GM12878 (cell line): ENCODE measurements at regions not wholly inside any gene's neighbourhood (a gene's known extent, or its start where the extent isn't known, plus 50 kb on each side); places are given as distances from the start of the nearest gene placed in this dataset.

ENCODE experiments used
- ATAC-seq: fragments of 200-7000 bp; cut with Tn5 transposase; 3 replicates; pipeline ENCODE4 v1.9.1; 2020; ENCODE audit warnings: mild to moderate bottlenecking, moderate library complexity
- BruUV-seq: library from RNA; stranded (reverse); fragments of 400-500 nt; replicated peaks from 2 replicates; lab custom pipeline; 2021; lab: Mats Ljungman, UMichigan
- CTCF ChIA-PET: fragments of 300-600 bp; sonication (Branson Sonifier 250); formaldehyde crosslinking; extraction: SDS; loops from one replicate; lab custom pipeline; 2021; ENCODE audit warnings: inconsistent platforms; lab: Yijun Ruan, JAX
- POLR2A ChIA-PET: fragments of 350-600 bp; formaldehyde crosslinking; extraction: SDS; loops from one replicate; lab custom pipeline; 2021; ENCODE audit warnings: inconsistent platforms; lab: Charles Lee
- RAD21 ChIA-PET: fragments of 300-600 bp; sonication (Branson Sonifier 250); formaldehyde crosslinking; loops from one replicate; lab custom pipeline; 2023; ENCODE audit warnings: antibody characterized with exemption; ENCODE audit not compliant: unreplicated experiment; lab: Charles Lee
- SMC1A ChIA-PET: fragments of 300-600 bp; sonication (Branson Sonifier 250); formaldehyde crosslinking; loops from one replicate; lab custom pipeline; 2023; ENCODE audit not compliant: unreplicated experiment, uncharacterized antibody; lab: Charles Lee
- DNase-seq: peaks from one replicate; pipeline ENCODE4 v3.0.0-alpha.2; 2011; ENCODE audit warnings: low read depth, low spot score
- FAIRE-seq: peaks from 3 replicates; lab custom pipeline; 2011; peaks lifted over from hg19 to GRCh38; lab: Jason Lieb, UNC
- H2AFZ ChIP-seq: 2 replicates; pipeline ENCODE4 v1.6.0; 2011; ENCODE audit warnings: low read depth, low read length, control low read depth; ENCODE audit not compliant: control insufficient read depth
- H3K27ac ChIP-seq: 2 replicates; pipeline ENCODE4 v1.5.1; 2011; ENCODE audit warnings: control low read depth; ENCODE audit not compliant: control insufficient read depth, insufficient read depth
- H3K27me3 ChIP-seq, 2 experiments: replicated peaks in 1 of 2; 2 replicates each; pipeline versions ENCODE4 v1.6.0 to v1.6.1; 2011; ENCODE audit warnings: low read length in 1 of 2; ENCODE audit not compliant: control insufficient read depth in 2 of 2, insufficient read depth in 2 of 2
- H3K36me3 ChIP-seq, 2 experiments: 2 replicates each; pipeline ENCODE4 v1.5.1; 2011; ENCODE audit warnings: low read length in 1 of 2; ENCODE audit not compliant: control insufficient read depth in 2 of 2, insufficient read depth in 2 of 2
- H3K4me1 ChIP-seq: 2 replicates; pipeline ENCODE4 v1.6.1; 2011; ENCODE audit warnings: mild to moderate bottlenecking, low read length, moderate library complexity, mixed read lengths; ENCODE audit not compliant: control insufficient read depth, insufficient read depth
- H3K4me2 ChIP-seq: 2 replicates; pipeline ENCODE4 v1.6.0; 2011; ENCODE audit warnings: control low read depth; ENCODE audit not compliant: control insufficient read depth, insufficient read depth
- H3K4me3 ChIP-seq: fragments of 200-600 bp; sonication (generic); 2 replicates; pipeline ENCODE4 v1.5.1; 2016
- H3K79me2 ChIP-seq: 2 replicates; pipeline ENCODE4 v1.6.0; 2011; ENCODE audit warnings: low read length; ENCODE audit not compliant: control insufficient read depth, insufficient read depth
- H3K9ac ChIP-seq: 2 replicates; pipeline ENCODE4 v1.8.0; 2011; ENCODE audit warnings: low read length, control low read depth, mixed read lengths; ENCODE audit not compliant: control insufficient read depth, insufficient read depth
- H3K9me3 ChIP-seq: replicated peaks from 3 replicates; pipeline ENCODE4 v1.5.1; 2011; ENCODE audit warnings: mild to moderate bottlenecking, low read length; ENCODE audit not compliant: control insufficient read depth, insufficient read depth
- H4K20me1 ChIP-seq: 2 replicates; pipeline ENCODE4 v1.6.0; 2011; ENCODE audit not compliant: control insufficient read depth, insufficient read depth
- BMI1 ChIP-seq: fragments of 450-650 bp; IDR thresholded peaks from 2 replicates; pipeline ENCODE4 v1.6.1; 2016; ENCODE audit warnings: mild to moderate bottlenecking, moderate library complexity, borderline replicate concordance
- IKZF2 ChIP-seq, 2 experiments: fragments of 450-650 bp; IDR thresholded peaks; 2 replicates each; pipeline ENCODE4 v1.6.1; 2017; ENCODE audit warnings: mild to moderate bottlenecking in 2 of 2, moderate library complexity in 2 of 2
- PAX5 ChIP-seq: IDR thresholded peaks from 2 replicates; pipeline ENCODE4 v1.6.1; 2011; ENCODE audit warnings: low read depth, low read length, borderline replicate concordance
- POLR2AphosphoS5 ChIP-seq: IDR thresholded peaks from 2 replicates; pipeline ENCODE4 v1.6.1; 2011; ENCODE audit warnings: mild to moderate bottlenecking, low read length, inconsistent platforms
- POU2F2 ChIP-seq: IDR thresholded peaks from 3 replicates; pipeline ENCODE4 v1.6.1; 2011; ENCODE audit warnings: low read depth, mild to moderate bottlenecking, low read length, borderline replicate concordance
- RCOR1 ChIP-seq: conservative IDR thresholded peaks from 2 replicates; pipeline ENCODE4 v1.6.1; 2012; ENCODE audit warnings: low read depth, low read length, improper control_type of control experiment
- SIX5 ChIP-seq: IDR thresholded peaks from 2 replicates; pipeline ENCODE4 v1.6.1; 2011; ENCODE audit warnings: mild to moderate bottlenecking, low read depth, low read length, moderate library complexity; ENCODE audit not compliant: severe bottlenecking
- SP1 ChIP-seq: IDR thresholded peaks from one replicate; pipeline ENCODE4 v1.6.1; 2011; ENCODE audit warnings: low read depth, low read length
- SREBF2 ChIP-seq: IDR thresholded peaks from 2 replicates; pipeline ENCODE4 v1.6.1; 2012; ENCODE audit warnings: mild to moderate bottlenecking, low read length
- WGBS: methylation state at CpG from one replicate; pipeline ENCODE4 v1.1.6; 2016; ENCODE audit warnings: low lambda C conversion rate; ENCODE audit not compliant: insufficient replicate concordance, insufficient coverage; ENCODE audit errors: missing lambda C conversion rate; 5-methylcytosine and 5-hydroxymethylcytosine counted together
- in situ Hi-C: fragments of 300-500 bp; cut with MboI; formaldehyde crosslinking; loops from 9 replicates; pipeline ENCODE4 v1.14.3; 2018; ENCODE audit warnings: mixed read lengths
- intact Hi-C: fragments of 100-400 bp; cut with micrococcal nuclease; formaldehyde crosslinking; loops from one replicate; pipeline ENCODE4 v1.14.2; 2022; ENCODE audit not compliant: unreplicated experiment
- TF ChIP-seq, protein P1 (sequence below): fragments of 450-650 bp; IDR thresholded peaks from 2 replicates; pipeline ENCODE4 v1.6.1; 2017; ENCODE audit warnings: mild to moderate bottlenecking, moderate library complexity
- TF ChIP-seq, protein P2 (sequence below): fragments of 450-650 bp; IDR thresholded peaks from 2 replicates; pipeline ENCODE4 v1.6.1; 2017; ENCODE audit warnings: mild to moderate bottlenecking

DNA sequence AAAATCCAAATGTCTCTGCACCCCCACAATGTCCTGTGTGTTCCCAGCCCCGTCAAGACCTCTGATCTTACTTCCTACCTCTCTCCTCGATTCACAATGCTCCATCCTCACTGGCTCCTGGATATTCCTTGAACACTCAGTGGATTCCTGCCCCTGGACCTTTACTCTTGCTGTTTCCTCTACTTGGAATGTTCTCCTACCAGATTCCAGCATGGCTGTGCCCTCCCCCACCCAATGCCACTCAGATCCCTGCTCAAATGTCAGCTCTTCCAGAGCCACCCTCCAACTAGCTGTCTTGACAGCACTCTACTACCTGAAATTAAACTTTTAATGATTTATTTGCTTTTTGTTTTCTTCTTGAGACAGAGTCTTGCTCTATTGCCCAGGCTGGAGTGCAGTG, 107.4 kb downstream of the KLF5 start:
- BruUV-seq = no TSS peak
- ChIA-PET SMC1A (interaction anchor here (0.6 kb wide), 1 partner anchor 710 kb away, joined by 3 read pairs; no protein-coding TSS in a partner anchor), CTCF (no interaction called here), RAD21 (no interaction called here), POLR2A (interaction anchor here (0.6 kb wide), 1 partner anchor 608 kb away, joined by 3 read pairs; no protein-coding TSS in a partner anchor)
- H2AFZ ChIP-seq = no peak overlapping the region
- no peaks in the 10 kb centered on the region for H3K9me3 ChIP-seq
- in situ Hi-C loops = no loop called here
- no peak overlapping the region for H3K27ac ChIP-seq
- FAIRE-seq (no peak), ATAC-seq (no peak), DNase-seq (no peak)
- H3K4me2 ChIP-seq = no peak overlapping the region
- no peaks in the 10 kb centered on the region for H3K4me1 ChIP-seq
- no peaks in the 10 kb centered on the region for H4K20me1 ChIP-seq
- no peak for TF ChIP-seq SP1
- TF ChIP-seq IKZF2 (IDR thresholded peaks at IDR 0.05) = no peak
- TF ChIP-seq, protein P1, sequence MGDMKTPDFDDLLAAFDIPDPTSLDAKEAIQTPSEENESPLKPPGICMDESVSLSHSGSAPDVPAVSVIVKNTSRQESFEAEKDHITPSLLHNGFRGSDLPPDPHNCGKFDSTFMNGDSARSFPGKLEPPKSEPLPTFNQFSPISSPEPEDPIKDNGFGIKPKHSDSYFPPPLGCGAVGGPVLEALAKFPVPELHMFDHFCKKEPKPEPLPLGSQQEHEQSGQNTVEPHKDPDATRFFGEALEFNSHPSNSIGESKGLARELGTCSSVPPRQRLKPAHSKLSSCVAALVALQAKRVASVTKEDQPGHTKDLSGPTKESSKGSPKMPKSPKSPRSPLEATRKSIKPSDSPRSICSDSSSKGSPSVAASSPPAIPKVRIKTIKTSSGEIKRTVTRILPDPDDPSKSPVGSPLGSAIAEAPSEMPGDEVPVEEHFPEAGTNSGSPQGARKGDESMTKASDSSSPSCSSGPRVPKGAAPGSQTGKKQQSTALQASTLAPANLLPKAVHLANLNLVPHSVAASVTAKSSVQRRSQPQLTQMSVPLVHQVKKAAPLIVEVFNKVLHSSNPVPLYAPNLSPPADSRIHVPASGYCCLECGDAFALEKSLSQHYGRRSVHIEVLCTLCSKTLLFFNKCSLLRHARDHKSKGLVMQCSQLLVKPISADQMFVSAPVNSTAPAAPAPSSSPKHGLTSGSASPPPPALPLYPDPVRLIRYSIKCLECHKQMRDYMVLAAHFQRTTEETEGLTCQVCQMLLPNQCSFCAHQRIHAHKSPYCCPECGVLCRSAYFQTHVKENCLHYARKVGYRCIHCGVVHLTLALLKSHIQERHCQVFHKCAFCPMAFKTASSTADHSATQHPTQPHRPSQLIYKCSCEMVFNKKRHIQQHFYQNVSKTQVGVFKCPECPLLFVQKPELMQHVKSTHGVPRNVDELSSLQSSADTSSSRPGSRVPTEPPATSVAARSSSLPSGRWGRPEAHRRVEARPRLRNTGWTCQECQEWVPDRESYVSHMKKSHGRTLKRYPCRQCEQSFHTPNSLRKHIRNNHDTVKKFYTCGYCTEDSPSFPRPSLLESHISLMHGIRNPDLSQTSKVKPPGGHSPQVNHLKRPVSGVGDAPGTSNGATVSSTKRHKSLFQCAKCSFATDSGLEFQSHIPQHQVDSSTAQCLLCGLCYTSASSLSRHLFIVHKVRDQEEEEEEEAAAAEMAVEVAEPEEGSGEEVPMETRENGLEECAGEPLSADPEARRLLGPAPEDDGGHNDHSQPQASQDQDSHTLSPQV = no peak
- TF ChIP-seq POLR2AphosphoS5 = no peak
- no peak for TF ChIP-seq PAX5
- TF ChIP-seq POU2F2 = no peak
- TF ChIP-seq, protein P2, sequence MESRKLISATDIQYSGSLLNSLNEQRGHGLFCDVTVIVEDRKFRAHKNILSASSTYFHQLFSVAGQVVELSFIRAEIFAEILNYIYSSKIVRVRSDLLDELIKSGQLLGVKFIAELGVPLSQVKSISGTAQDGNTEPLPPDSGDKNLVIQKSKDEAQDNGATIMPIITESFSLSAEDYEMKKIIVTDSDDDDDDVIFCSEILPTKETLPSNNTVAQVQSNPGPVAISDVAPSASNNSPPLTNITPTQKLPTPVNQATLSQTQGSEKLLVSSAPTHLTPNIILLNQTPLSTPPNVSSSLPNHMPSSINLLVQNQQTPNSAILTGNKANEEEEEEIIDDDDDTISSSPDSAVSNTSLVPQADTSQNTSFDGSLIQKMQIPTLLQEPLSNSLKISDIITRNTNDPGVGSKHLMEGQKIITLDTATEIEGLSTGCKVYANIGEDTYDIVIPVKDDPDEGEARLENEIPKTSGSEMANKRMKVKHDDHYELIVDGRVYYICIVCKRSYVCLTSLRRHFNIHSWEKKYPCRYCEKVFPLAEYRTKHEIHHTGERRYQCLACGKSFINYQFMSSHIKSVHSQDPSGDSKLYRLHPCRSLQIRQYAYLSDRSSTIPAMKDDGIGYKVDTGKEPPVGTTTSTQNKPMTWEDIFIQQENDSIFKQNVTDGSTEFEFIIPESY = no peak
- no peak for TF ChIP-seq BMI1
- no peak for TF ChIP-seq SREBF2
- TF ChIP-seq RCOR1 = no peak
- no peak for TF ChIP-seq SIX5
- H3K4me3 ChIP-seq = no peak overlapping the region
- no peaks in the 10 kb centered on the region for H3K36me3 ChIP-seq
- WGBS = 3% methylated on average over 2 of the region's 2 CpGs
- no peak overlapping the region for H3K9ac ChIP-seq
- H3K79me2 ChIP-seq = no peaks in the 10 kb centered on the region
- intact Hi-C loops = no loop called here
- H3K27me3 ChIP-seq = no peaks in the 10 kb centered on the region
